GM12878 (cell line): ENCODE measurements at regions not wholly inside any gene's neighbourhood (a gene's known extent, or its start where the extent isn't known, plus 50 kb on each side); places are given as distances from the start of the nearest gene placed in this dataset.

Source experiments
- ATAC-seq: fragments of 200-7000 bp; cut with Tn5 transposase; 3 replicates; pipeline ENCODE4 v1.9.1; 2020; ENCODE audit warnings: mild to moderate bottlenecking, moderate library complexity
- BruUV-seq: library from RNA; stranded (reverse); fragments of 400-500 nt; replicated peaks from 2 replicates; lab custom pipeline; 2021; lab: Mats Ljungman, UMichigan
- CTCF ChIA-PET: fragments of 300-600 bp; sonication (Branson Sonifier 250); formaldehyde crosslinking; extraction: SDS; loops from one replicate; lab custom pipeline; 2021; ENCODE audit warnings: inconsistent platforms; lab: Yijun Ruan, JAX
- POLR2A ChIA-PET: fragments of 350-600 bp; formaldehyde crosslinking; extraction: SDS; loops from one replicate; lab custom pipeline; 2021; ENCODE audit warnings: inconsistent platforms; lab: Charles Lee
- RAD21 ChIA-PET: fragments of 300-600 bp; sonication (Branson Sonifier 250); formaldehyde crosslinking; loops from one replicate; lab custom pipeline; 2023; ENCODE audit warnings: antibody characterized with exemption; ENCODE audit not compliant: unreplicated experiment; lab: Charles Lee
- SMC1A ChIA-PET: fragments of 300-600 bp; sonication (Branson Sonifier 250); formaldehyde crosslinking; loops from one replicate; lab custom pipeline; 2023; ENCODE audit not compliant: unreplicated experiment, uncharacterized antibody; lab: Charles Lee
- DNase-seq: peaks from one replicate; pipeline ENCODE4 v3.0.0-alpha.2; 2011; ENCODE audit warnings: low read depth, low spot score
- FAIRE-seq: peaks from 3 replicates; lab custom pipeline; 2011; peaks lifted over from hg19 to GRCh38; lab: Jason Lieb, UNC
- H2AFZ ChIP-seq: 2 replicates; pipeline ENCODE4 v1.6.0; 2011; ENCODE audit warnings: low read depth, low read length, control low read depth; ENCODE audit not compliant: control insufficient read depth
- H3K27ac ChIP-seq: 2 replicates; pipeline ENCODE4 v1.5.1; 2011; ENCODE audit warnings: control low read depth; ENCODE audit not compliant: control insufficient read depth, insufficient read depth
- H3K27me3 ChIP-seq, 2 experiments: replicated peaks in 1 of 2; 2 replicates each; pipeline versions ENCODE4 v1.6.0 to v1.6.1; 2011; ENCODE audit warnings: low read length in 1 of 2; ENCODE audit not compliant: control insufficient read depth in 2 of 2, insufficient read depth in 2 of 2
- H3K36me3 ChIP-seq, 2 experiments: 2 replicates each; pipeline ENCODE4 v1.5.1; 2011; ENCODE audit warnings: low read length in 1 of 2; ENCODE audit not compliant: control insufficient read depth in 2 of 2, insufficient read depth in 2 of 2
- H3K4me1 ChIP-seq: 2 replicates; pipeline ENCODE4 v1.6.1; 2011; ENCODE audit warnings: mild to moderate bottlenecking, low read length, moderate library complexity, mixed read lengths; ENCODE audit not compliant: control insufficient read depth, insufficient read depth
- H3K4me2 ChIP-seq: 2 replicates; pipeline ENCODE4 v1.6.0; 2011; ENCODE audit warnings: control low read depth; ENCODE audit not compliant: control insufficient read depth, insufficient read depth
- H3K4me3 ChIP-seq: fragments of 200-600 bp; sonication (generic); 2 replicates; pipeline ENCODE4 v1.5.1; 2016
- H3K79me2 ChIP-seq: 2 replicates; pipeline ENCODE4 v1.6.0; 2011; ENCODE audit warnings: low read length; ENCODE audit not compliant: control insufficient read depth, insufficient read depth
- H3K9ac ChIP-seq: 2 replicates; pipeline ENCODE4 v1.8.0; 2011; ENCODE audit warnings: low read length, control low read depth, mixed read lengths; ENCODE audit not compliant: control insufficient read depth, insufficient read depth
- H3K9me3 ChIP-seq: replicated peaks from 3 replicates; pipeline ENCODE4 v1.5.1; 2011; ENCODE audit warnings: mild to moderate bottlenecking, low read length; ENCODE audit not compliant: control insufficient read depth, insufficient read depth
- H4K20me1 ChIP-seq: 2 replicates; pipeline ENCODE4 v1.6.0; 2011; ENCODE audit not compliant: control insufficient read depth, insufficient read depth
- BRCA1 ChIP-seq: IDR thresholded peaks from 2 replicates; pipeline ENCODE4 v1.6.1; 2011; ENCODE audit warnings: low read depth, low read length, improper control_type of control experiment
- CHD1 ChIP-seq: IDR thresholded peaks from 2 replicates; pipeline ENCODE4 v1.6.1; 2012; ENCODE audit warnings: low read depth, low read length, improper control_type of control experiment
- FOXM1 ChIP-seq: IDR thresholded peaks from 2 replicates; pipeline ENCODE4 v1.6.1; 2012; ENCODE audit warnings: low read depth, mild to moderate bottlenecking, inconsistent platforms, low read length, moderate library complexity
- SP1 ChIP-seq: IDR thresholded peaks from one replicate; pipeline ENCODE4 v1.6.1; 2011; ENCODE audit warnings: low read depth, low read length
- SPI1 ChIP-seq: IDR thresholded peaks from 2 replicates; pipeline ENCODE4 v1.6.1; 2011; ENCODE audit warnings: low read depth, mild to moderate bottlenecking, low read length, moderate library complexity, borderline replicate concordance; ENCODE audit not compliant: insufficient read depth
- WGBS: methylation state at CpG from one replicate; pipeline ENCODE4 v1.1.6; 2016; ENCODE audit warnings: low lambda C conversion rate; ENCODE audit not compliant: insufficient replicate concordance, insufficient coverage; ENCODE audit errors: missing lambda C conversion rate; 5-methylcytosine and 5-hydroxymethylcytosine counted together
- in situ Hi-C: fragments of 300-500 bp; cut with MboI; formaldehyde crosslinking; loops from 9 replicates; pipeline ENCODE4 v1.14.3; 2018; ENCODE audit warnings: mixed read lengths
- intact Hi-C: fragments of 100-400 bp; cut with micrococcal nuclease; formaldehyde crosslinking; loops from one replicate; pipeline ENCODE4 v1.14.2; 2022; ENCODE audit not compliant: unreplicated experiment
- TF ChIP-seq, protein P1 (sequence below): fragments of 450-650 bp; IDR thresholded peaks from 2 replicates; pipeline ENCODE4 v1.6.1; 2018; ENCODE audit warnings: mild to moderate bottlenecking, low read depth, moderate library complexity; ENCODE audit not compliant: partially characterized antibody

GRCh38 chr10:108208038-108208437 lies 1043.5 kb upstream of the SORCS1 start:
- ChIA-PET CTCF (no interaction called here), POLR2A (no interaction called here), SMC1A (no interaction called here), RAD21 (no interaction called here)
- no peak overlapping the region for H2AFZ ChIP-seq
- in situ Hi-C loops = no loop called here
- no peaks in the 10 kb centered on the region for H3K36me3 ChIP-seq
- no peaks in the 10 kb centered on the region for H3K4me1 ChIP-seq
- H3K4me2 ChIP-seq = no peak overlapping the region
- H3K27ac ChIP-seq = no peak overlapping the region
- ATAC-seq (no peak), DNase-seq (no peak), FAIRE-seq (no peak)
- 33% methylated on average over 3 of the region's 3 CpGs for WGBS
- H3K9ac ChIP-seq = no peak overlapping the region
- intact Hi-C loops = loop anchor here (5.0 to 10.0 kb wide), 3 partner anchors 334 to 577 kb away; no protein-coding TSS in a partner anchor
- H4K20me1 ChIP-seq = no peaks in the 10 kb centered on the region
- H3K27me3 ChIP-seq = no peaks in the 10 kb centered on the region
- no peak overlapping the region for H3K4me3 ChIP-seq
- H3K79me2 ChIP-seq = no peaks in the 10 kb centered on the region
- BruUV-seq = no TSS peak
- H3K9me3 ChIP-seq = no peaks in the 10 kb centered on the region
- TF ChIP-seq FOXM1 (no peak), BRCA1 (no peak), CHD1 (no peak), SP1 (no peak), SPI1 (no peak)
- TF ChIP-seq, protein P1, sequence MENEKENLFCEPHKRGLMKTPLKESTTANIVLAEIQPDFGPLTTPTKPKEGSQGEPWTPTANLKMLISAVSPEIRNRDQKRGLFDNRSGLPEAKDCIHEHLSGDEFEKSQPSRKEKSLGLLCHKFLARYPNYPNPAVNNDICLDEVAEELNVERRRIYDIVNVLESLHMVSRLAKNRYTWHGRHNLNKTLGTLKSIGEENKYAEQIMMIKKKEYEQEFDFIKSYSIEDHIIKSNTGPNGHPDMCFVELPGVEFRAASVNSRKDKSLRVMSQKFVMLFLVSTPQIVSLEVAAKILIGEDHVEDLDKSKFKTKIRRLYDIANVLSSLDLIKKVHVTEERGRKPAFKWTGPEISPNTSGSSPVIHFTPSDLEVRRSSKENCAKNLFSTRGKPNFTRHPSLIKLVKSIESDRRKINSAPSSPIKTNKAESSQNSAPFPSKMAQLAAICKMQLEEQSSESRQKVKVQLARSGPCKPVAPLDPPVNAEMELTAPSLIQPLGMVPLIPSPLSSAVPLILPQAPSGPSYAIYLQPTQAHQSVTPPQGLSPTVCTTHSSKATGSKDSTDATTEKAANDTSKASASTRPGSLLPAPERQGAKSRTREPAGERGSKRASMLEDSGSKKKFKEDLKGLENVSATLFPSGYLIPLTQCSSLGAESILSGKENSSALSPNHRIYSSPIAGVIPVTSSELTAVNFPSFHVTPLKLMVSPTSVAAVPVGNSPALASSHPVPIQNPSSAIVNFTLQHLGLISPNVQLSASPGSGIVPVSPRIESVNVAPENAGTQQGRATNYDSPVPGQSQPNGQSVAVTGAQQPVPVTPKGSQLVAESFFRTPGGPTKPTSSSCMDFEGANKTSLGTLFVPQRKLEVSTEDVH = no peak
